NCI-H1694 treated with DMSO at 0.1 percent for 48 hours (cell line): ENCODE measurements at regions not wholly inside any gene's neighbourhood (a gene's known extent, or its start where the extent isn't known, plus 50 kb on each side); places are given as distances from the start of the nearest gene placed in this dataset.

ENCODE experiments used
- DNase-seq: peaks from one replicate; lab custom pipeline; 2025; lab: John Stamatoyannopoulos, UW

- no peak for DNase-seq
These were observed 882.9 kb downstream of the RPA4 start for GRCh38 chrX:97766501-97767095.

- no peak for DNase-seq
These were observed 903.6 kb downstream of the RPA4 start for GRCh38 chrX:97787311-97787710.

GRCh38 chrX:97787849-97788248 lies 904.1 kb downstream of the RPA4 start:
- DNase-seq: no peak

GRCh38 chrX:97790850-97791249 lies 907.1 kb downstream of the RPA4 start:
- no peak for DNase-seq

DNA sequence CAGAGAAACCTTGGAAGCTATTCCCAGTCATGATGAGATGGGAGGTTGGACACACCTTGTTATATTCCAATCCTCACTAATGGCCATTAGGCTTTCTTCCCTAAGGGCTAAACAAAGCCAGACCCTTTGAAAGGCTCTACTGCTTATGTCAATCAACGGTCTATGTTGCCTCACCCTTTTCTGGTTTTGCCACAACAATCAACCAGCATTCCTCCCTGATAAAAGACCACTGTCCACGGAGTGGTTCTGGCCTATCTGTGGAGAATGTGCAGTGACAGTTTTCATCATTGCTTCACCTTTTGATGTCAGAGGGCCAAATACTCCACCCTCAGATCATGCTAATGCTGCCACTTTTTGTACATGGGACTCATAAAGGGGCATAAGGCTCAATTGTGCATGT lies 913.4 kb downstream of the RPA4 start:
- DNase-seq: no peak

DNA sequence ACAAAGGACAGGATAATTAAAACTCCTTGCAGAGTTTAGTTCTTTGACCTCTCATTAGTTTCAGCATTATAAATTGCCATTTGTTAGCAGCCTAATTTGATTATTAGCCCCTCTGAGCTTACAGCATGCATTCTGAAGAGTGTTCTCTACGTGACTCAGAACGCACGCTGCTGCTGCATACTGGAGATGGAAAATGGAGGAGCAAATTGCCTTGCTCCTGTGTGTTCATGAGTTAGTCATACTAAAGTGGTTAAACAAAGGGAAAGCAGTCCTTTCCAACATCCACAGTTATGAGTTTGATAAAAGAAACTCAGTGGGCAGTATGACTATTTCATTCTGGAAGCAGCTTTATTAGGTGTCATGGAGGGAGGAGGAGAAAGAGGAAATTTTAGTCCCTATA lies 922.5 kb downstream of the RPA4 start:
- DNase-seq: no peak

- no peak for DNase-seq
These were observed 923.2 kb downstream of the RPA4 start for GRCh38 chrX:97806946-97807345.

- no peak for DNase-seq
These were observed 936.5 kb downstream of the RPA4 start for GRCh38 chrX:97820170-97820569.

- DNase-seq: no peak
These were observed 944.8 kb downstream of the RPA4 start for GRCh38 chrX:97828471-97828870.

DNA sequence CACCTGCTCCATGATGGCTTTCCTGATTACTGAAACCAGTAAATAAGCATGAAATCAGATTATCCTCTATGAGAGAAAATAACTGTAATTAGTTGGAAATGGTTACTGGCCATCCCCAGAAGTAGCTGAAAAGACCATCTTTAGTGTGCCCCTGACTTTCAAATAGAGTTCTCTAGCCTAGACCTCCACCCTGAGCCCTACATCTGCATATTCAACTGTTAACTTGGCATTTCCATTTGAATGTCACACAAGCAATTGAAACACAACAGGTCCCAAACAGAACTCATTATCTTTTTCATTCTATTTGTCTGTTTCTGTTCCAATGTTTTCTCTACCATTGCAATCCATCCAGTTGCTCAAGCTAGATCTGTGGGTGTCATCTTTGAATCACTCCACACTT lies 952.3 kb downstream of the RPA4 start:
- DNase-seq: no peak

GRCh38 chrX:97841544-97842179 lies 958.0 kb downstream of the RPA4 start:
- DNase-seq: no peak

GRCh38 chrX:97842468-97843199 lies 958.9 kb downstream of the RPA4 start:
- DNase-seq: no peak

DNA sequence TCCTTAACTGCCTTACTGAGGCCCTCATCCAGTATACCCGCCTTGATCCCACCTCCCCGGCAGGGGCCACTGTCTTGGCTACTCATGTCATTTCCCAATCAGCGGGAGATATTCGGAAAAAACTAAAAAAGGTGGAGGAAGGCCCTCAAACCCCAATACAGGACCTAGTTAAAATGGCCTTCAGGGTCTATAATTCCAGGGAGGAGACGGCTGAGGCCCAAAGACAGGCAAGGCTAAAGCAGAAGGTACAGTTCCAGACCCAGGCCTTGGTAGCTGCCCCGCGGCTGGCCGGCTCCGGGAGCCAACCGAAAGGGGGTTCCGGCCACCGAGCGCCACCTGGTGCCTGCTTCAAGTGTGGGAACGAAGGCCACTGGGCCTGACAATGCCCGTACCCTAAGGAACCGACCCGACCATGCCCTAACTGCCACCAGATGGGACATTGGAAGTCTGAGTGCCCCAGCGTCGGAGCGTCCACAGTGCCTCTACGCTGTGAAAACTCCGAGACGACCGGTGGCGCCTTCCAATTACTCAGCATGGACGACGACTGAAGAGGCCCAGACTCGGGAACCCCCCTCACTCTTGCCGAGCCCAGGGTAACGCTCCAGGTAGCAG lies 959.6 kb downstream of the RPA4 start:
- no peak for DNase-seq

GRCh38 chrX:97844161-97844560 lies 960.5 kb downstream of the RPA4 start:
- no peak for DNase-seq

- DNase-seq: no peak
These were observed 961.2 kb downstream of the RPA4 start for GRCh38 chrX:97844943-97845342.

DNA sequence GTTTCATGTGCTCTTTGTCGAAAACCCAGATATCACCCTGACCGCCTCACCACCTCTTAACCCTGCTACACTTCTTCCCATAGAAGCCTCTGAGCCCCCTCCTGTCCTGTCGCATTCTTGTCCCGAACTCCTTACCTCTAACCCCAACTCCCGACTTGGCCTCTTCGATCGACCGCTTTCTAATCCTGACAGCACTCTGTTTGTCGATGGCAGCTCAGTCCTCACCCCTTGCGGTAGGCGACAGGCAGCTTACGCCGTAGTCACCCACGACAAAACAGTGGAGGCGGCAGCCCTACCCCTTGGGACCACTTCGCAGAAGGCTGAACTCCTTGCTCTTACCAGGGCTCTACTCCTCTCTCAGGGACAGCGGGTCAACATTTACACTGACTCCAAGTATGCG lies 961.7 kb downstream of the RPA4 start:
- no peak for DNase-seq

DNA sequence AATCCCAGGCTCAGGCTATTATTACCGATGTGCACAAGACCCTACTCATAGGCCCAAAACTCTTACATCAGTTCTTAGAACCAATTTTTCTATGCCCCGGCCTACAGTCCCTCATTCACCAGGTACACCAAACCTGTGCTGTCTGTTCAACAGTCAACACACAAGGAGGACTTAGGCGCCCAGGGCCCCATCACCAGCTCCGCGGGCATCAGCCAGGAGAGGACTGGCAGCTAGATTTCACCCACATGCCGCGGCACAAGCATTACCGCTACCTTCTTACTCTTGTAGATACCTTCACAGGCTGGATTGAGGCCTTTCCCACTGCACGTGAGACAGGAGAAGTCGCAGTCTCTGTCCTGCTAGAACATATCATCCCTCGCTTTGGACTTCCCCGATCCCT lies 962.5 kb downstream of the RPA4 start:
- DNase-seq: no peak

- DNase-seq: no peak
These were observed 963.1 kb downstream of the RPA4 start for GRCh38 chrX:97846718-97847237.

- no peak for DNase-seq
These were observed 964.4 kb downstream of the RPA4 start for GRCh38 chrX:97847885-97848679.

- no peak for DNase-seq
These were observed 966.2 kb downstream of the RPA4 start for GRCh38 chrX:97849951-97850350.

DNA sequence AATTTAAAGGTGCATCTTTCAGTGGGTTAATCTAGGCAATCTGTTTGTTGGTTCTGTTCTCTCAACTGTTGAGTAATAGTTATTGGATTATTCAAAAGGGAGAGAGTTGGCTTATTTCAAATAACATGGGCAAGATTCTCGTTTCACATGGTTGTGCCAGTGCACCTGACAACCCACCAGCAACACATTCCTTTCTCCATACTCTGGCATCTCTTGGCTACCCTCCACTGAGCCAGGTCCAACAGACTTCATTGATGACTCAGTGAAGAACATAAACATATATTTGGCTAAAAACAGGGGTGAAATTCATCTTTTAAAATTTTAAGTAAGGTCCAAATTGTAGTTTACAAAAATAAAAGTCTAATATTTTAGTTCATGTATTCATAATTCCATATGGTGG lies 967.2 kb downstream of the RPA4 start:
- no peak for DNase-seq

GRCh38 chrX:97854086-97854485 lies 970.4 kb downstream of the RPA4 start:
- DNase-seq: no peak
